NCI-H446 treated with DMSO at 0.1 percent for 48 hours (cell line): ENCODE measurements at regions not wholly inside any gene's neighbourhood (a gene's known extent, or its start where the extent isn't known, plus 50 kb on each side); places are given as distances from the start of the nearest gene placed in this dataset.
A peak's percentile ranks its signal among the peaks of the same experiment; 100 is the strongest.

Source experiments
- DNase-seq: peaks from one replicate; lab custom pipeline; 2025; lab: John Stamatoyannopoulos, UW

- peak; percentile 22 for DNase-seq
These were observed 134.1 kb downstream of the NUDT12 start for GRCh38 chr5:103428411-103428871.

- no peak for DNase-seq
These were observed 135.3 kb downstream of the NUDT12 start for GRCh38 chr5:103427326-103427725.

GRCh38 chr5:103425686-103426454 lies 136.7 kb downstream of the NUDT12 start:
- DNase-seq = no peak

GRCh38 chr5:103424453-103425205 lies 138.0 kb downstream of the NUDT12 start:
- DNase-seq = no peak

GRCh38 chr5:103424026-103424425 lies 138.6 kb downstream of the NUDT12 start:
- DNase-seq = no peak

- no peak for DNase-seq
These were observed 139.8 kb downstream of the NUDT12 start for GRCh38 chr5:103422756-103423155.

- no peak for DNase-seq
These were observed 148.0 kb downstream of the NUDT12 start for GRCh38 chr5:103414604-103415003.

GRCh38 chr5:103411711-103412110 lies 150.9 kb downstream of the NUDT12 start:
- DNase-seq = no peak

GRCh38 chr5:103410172-103410571 lies 151.6 kb downstream of the MACIR start:
- DNase-seq = no peak

- DNase-seq = no peak
These were observed 150.6 kb downstream of the MACIR start for GRCh38 chr5:103409013-103409670.

GRCh38 chr5:103408408-103408807 lies 149.8 kb downstream of the MACIR start:
- no peak for DNase-seq

- DNase-seq = no peak
These were observed 148.8 kb downstream of the MACIR start for GRCh38 chr5:103407402-103407801.

- DNase-seq = no peak
These were observed 145.9 kb downstream of the MACIR start for GRCh38 chr5:103404483-103404882.

GRCh38 chr5:103402851-103403250 lies 144.3 kb downstream of the MACIR start:
- DNase-seq = peak; percentile 53

- DNase-seq = no peak
These were observed 139.4 kb downstream of the MACIR start for GRCh38 chr5:103397739-103398581.

- DNase-seq = no peak
These were observed 136.1 kb downstream of the MACIR start for GRCh38 chr5:103394676-103395075.

GRCh38 chr5:103393101-103393754 lies 134.7 kb downstream of the MACIR start:
- DNase-seq = no peak

GRCh38 chr5:103391659-103392058 lies 133.1 kb downstream of the MACIR start:
- no peak for DNase-seq

- DNase-seq = no peak
These were observed 131.3 kb downstream of the MACIR start for GRCh38 chr5:103389846-103390245.

GRCh38 chr5:103389357-103389756 lies 130.8 kb downstream of the MACIR start:
- no peak for DNase-seq

- no peak for DNase-seq
These were observed 127.2 kb downstream of the MACIR start for GRCh38 chr5:103385722-103386121.
